ENCODE measurements at regions not wholly inside any gene's neighbourhood (a gene's known extent, or its start where the extent isn't known, plus 50 kb on each side); places are given as distances from the start of the nearest gene placed in this dataset.

DNA sequence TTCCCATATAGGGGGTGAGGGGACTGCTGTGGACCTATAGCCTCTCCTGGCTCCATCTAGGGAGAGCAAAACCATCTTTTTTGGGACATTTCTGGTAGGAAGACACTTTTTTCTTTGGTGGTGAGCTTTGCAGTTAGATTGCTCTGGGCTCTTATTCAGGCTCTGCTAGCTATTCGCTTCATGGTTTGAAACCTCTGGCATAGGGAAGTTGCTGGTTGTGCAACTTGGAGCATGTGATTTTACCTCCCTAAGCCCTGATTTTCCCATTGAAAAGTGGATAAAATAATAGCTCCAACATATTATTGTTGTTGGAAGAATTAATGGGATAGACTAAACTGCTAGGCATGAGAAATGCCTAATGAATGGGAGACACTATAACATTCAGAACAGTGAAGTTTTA, 69.6 kb downstream of the CYP26A1 start:
- H3K27me3 ChIP-seq, result no peaks in the 10 kb centered on the region
- no peak for ATAC-seq
- H3K9me3 ChIP-seq, result no peaks in the 10 kb centered on the region

DNA sequence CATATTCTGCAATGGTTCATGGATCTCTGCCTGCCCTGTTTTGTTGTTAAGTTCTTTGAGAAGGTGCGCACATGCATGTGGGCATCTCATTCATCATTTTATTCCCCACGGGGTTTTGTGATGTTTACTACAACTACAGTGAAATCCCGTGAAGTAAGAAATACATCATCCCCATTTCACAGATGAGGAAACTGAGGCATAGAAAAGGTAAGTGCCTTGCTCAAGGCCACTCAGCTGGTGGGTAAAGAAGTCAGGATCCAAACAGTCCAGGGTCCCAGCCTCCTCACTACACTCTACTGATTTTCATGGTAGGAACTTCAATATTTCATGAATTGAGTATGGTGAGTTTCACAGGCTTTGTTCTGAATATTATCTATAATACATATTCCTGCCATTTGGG, 72.6 kb downstream of the CYP26A1 start:
- Histone ChIP-seq H3K4me3 (no peak overlapping the region), H3K27me3 (no peaks in the 10 kb centered on the region), H3K36me3 (replicated peaks in 1 of 2; ENCODE audit: insufficient read depth in 1 of 2, low read depth in 2 of 2) (no peaks in the 10 kb centered on the region), H3K9me3 (no peaks in the 10 kb centered on the region), H3K27ac (no peak overlapping the region), H3K4me1 (no peaks in the 10 kb centered on the region)
- WGBS, 2 donors, result 83 to 91% methylated on average over 3 of the region's 3 CpGs
- DNase-seq (no peak), ATAC-seq (no peak)
- intact Hi-C loops (cut with DNase I), result no loop called here
- TF ChIP-seq, protein P1, sequence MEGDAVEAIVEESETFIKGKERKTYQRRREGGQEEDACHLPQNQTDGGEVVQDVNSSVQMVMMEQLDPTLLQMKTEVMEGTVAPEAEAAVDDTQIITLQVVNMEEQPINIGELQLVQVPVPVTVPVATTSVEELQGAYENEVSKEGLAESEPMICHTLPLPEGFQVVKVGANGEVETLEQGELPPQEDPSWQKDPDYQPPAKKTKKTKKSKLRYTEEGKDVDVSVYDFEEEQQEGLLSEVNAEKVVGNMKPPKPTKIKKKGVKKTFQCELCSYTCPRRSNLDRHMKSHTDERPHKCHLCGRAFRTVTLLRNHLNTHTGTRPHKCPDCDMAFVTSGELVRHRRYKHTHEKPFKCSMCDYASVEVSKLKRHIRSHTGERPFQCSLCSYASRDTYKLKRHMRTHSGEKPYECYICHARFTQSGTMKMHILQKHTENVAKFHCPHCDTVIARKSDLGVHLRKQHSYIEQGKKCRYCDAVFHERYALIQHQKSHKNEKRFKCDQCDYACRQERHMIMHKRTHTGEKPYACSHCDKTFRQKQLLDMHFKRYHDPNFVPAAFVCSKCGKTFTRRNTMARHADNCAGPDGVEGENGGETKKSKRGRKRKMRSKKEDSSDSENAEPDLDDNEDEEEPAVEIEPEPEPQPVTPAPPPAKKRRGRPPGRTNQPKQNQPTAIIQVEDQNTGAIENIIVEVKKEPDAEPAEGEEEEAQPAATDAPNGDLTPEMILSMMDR (IDR thresholded peaks at IDR 0.05), result no peak
- TF ChIP-seq POLR2A (IDR thresholded peaks at IDR 0.05), result no peak

More for the DNA sequence above, 69.6 kb downstream of the CYP26A1 start:
- Histone ChIP-seq H3K4me3 (no peak overlapping the region), H3K27ac (no peak overlapping the region), H3K4me1 (no peaks in the 10 kb centered on the region), H3K36me3 (replicated peaks in 1 of 2; ENCODE audit: insufficient read depth in 1 of 2, low read depth in 2 of 2) (no peaks in the 10 kb centered on the region)
- TF ChIP-seq, protein P1 (IDR thresholded peaks at IDR 0.05), result no peak
- no peak for TF ChIP-seq POLR2A (IDR thresholded peaks at IDR 0.05)
- 69 to 91% methylated on average over 1 of the region's 1 CpG for WGBS, 2 donors
- intact Hi-C loops (cut with DNase I), result no loop called here
- no peak for DNase-seq

DNA sequence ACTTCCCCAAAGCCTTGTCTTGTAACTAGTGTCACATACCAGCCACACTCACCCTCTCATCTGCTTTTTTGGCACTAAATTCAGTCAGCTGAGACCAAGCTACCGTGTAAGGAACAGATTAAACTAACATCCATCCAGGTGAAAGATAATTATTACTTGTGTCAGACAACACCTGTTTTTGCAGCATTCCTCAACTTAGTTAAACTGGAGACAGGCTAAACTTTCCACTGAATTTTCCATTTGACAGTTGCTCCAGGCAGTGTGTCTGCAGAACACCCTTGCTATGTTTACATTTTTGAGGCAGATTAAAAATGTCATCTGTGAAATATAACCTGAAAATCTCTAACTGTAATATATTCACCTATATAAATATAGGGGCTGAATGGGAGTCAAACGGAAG, 73.6 kb downstream of the CYP26A1 start:
- TF ChIP-seq POLR2A (IDR thresholded peaks at IDR 0.05), result no peak
- TF ChIP-seq, protein P1 (IDR thresholded peaks at IDR 0.05), result no peak
- 24 to 26% methylated on average over 2 of the region's 2 CpGs for WGBS, 2 donors
- intact Hi-C loops (cut with DNase I), result no loop called here
- ATAC-seq (no peak), DNase-seq (no peak)
- no peaks in the 10 kb centered on the region for H3K27me3 ChIP-seq
- no peak overlapping the region for H3K27ac ChIP-seq
- no peak overlapping the region for H3K4me3 ChIP-seq
- H3K36me3 ChIP-seq (replicated peaks in 1 of 2; ENCODE audit: insufficient read depth in 1 of 2, low read depth in 2 of 2), result no peaks in the 10 kb centered on the region
- no peaks in the 10 kb centered on the region for H3K9me3 ChIP-seq
- H3K4me1 ChIP-seq, result no peaks in the 10 kb centered on the region

DNA sequence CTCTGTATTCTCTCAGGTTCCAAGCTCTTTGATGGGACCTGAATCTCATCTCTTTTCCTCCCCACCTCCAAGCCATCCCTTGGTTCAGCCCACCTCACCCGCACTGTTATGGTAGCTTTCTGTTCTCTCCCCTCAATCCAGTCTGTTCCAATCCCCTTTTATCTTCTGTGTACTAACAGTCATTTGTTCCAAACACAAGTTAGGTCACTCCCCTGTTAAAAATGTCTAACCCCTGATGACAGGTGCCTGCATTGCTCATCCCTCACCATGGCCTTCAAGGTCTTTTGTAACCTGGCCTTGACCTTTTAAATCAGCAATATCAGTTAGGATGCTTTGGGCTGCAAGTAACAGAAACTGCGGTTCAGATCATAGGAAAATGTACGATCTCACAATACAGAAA, 74.8 kb downstream of the CYP26A1 start:
- intact Hi-C loops (cut with DNase I), result no loop called here
- ATAC-seq, result no peak
- no peak for DNase-seq
- Histone ChIP-seq H3K4me1 (no peaks in the 10 kb centered on the region), H3K27me3 (no peaks in the 10 kb centered on the region), H3K36me3 (replicated peaks in 1 of 2; ENCODE audit: insufficient read depth in 1 of 2, low read depth in 2 of 2) (no peaks in the 10 kb centered on the region), H3K9me3 (no peaks in the 10 kb centered on the region), H3K27ac (no peak overlapping the region), H3K4me3 (no peak overlapping the region)
- WGBS, 2 donors, result 79 to 94% methylated on average over 3 of the region's 3 CpGs
- TF ChIP-seq, protein P1 (IDR thresholded peaks at IDR 0.05), result no peak
- TF ChIP-seq POLR2A (IDR thresholded peaks at IDR 0.05), result no peak

DNA sequence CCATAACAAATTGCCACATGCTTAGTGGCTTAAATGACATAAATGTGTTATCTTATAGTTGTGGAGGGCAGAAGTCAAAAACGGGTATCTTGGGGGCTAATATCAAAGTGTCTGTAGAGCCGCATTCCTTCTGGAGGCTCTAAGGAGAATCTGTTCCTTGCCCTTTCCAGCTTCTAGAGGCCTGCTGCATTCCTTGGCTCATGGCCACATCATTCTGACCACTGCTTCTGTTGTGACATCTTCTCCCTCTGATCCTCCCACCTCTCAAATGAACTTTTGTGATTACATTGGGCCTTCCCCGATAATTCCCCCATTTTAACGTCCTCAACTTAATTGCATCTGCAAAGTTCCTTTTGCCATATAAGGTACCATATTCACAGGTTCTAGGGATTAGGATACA, 76.1 kb downstream of the CYP26A1 start:
- Histone ChIP-seq H3K27ac (no peak overlapping the region), H3K9me3 (no peaks in the 10 kb centered on the region), H3K36me3 (replicated peaks in 1 of 2; ENCODE audit: insufficient read depth in 1 of 2, low read depth in 2 of 2) (no peaks in the 10 kb centered on the region), H3K27me3 (no peaks in the 10 kb centered on the region), H3K4me1 (no peaks in the 10 kb centered on the region), H3K4me3 (no peak overlapping the region)
- no peak for ATAC-seq
- no peak for DNase-seq
- intact Hi-C loops (cut with DNase I), result no loop called here
- TF ChIP-seq, protein P1 (IDR thresholded peaks at IDR 0.05), result no peak
- no peak for TF ChIP-seq POLR2A (IDR thresholded peaks at IDR 0.05)
- 73 to 74% methylated on average over 4 of the region's 4 CpGs for WGBS, 2 donors

Measured in body of pancreas (tissue), 4 donors.